GM21717 (cell line): ENCODE measurements at regions not wholly inside any gene's neighbourhood (a gene's known extent, or its start where the extent isn't known, plus 50 kb on each side); places are given as distances from the start of the nearest gene placed in this dataset.

Experiments
- ATAC-seq: cut with Tn5 transposase; IDR thresholded peaks from one replicate; pipeline ENCODE4 v1.9.1; 2021; ENCODE audit warnings: mild to moderate bottlenecking, moderate library complexity; ENCODE audit not compliant: unreplicated experiment

- ATAC-seq, result no peak
Measured at GRCh38 chr2:53452400-53452799, 315.2 kb upstream of the CHAC2 start.

DNA sequence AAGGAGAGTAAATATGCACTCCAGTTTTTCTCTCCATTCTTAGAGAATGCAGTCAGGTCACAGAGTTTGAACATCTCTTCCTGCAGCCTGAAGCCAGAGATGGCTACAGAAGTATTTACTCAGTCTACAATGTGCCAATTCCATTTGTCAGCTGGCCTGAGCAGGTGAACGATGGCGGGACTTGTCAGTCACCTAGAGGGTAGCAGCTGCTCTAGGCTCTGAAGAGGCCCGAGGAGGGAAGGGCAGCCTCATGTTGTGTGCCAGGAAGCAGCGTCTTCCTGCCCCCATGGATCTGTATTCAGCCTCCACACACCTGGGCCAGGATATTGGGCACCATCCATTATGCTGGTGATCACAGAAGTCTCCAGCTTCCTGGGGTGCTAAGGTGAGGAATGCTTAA, 316.7 kb upstream of the CHAC2 start:
- ATAC-seq, result no peak

DNA sequence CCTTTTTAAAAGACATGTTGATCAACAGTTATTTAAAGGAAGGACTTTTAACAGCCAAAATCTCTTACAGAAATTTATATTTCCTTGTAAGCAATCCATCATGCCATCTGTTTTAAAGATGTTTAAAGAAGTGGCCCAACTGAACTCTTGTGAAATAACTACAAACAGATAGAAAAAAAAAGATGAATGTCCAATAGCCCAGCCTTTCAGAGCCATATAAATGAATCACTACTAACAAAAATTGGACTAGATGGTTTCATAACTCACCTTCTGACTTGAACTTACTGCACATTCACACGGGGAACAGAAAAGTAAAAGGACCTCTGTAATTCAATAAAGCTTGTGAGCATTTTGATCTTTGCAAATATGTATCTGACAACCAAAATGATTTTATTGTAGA, 319.0 kb upstream of the CHAC2 start:
- ATAC-seq, result no peak

- no peak for ATAC-seq
Measured at GRCh38 chr2:53448086-53448485, 319.5 kb upstream of the CHAC2 start.

GRCh38 chr2:53445383-53446070, 322.1 kb upstream of the CHAC2 start:
- ATAC-seq, result peak; percentile 85

GRCh38 chr2:53442783-53443182, 324.8 kb upstream of the CHAC2 start:
- no peak for ATAC-seq

DNA sequence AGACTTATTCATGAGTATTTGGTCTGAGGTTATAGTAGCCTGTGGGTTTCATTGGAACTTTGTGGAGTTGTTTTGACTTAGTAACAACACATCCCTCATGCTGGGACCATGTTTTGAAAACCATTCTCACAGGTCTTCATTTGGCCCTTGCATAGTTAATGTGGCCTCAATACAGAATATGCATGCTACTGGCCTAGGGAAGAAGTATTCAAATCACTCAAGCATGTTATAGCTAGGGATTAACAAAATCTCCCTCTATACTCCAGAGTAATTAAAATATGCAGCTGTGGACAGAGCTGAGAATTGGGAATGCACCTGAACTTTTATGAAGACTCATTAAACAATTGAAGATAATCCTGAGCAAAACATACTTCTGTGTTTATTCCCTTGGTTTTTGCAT, 325.5 kb upstream of the CHAC2 start:
- no peak for ATAC-seq

DNA sequence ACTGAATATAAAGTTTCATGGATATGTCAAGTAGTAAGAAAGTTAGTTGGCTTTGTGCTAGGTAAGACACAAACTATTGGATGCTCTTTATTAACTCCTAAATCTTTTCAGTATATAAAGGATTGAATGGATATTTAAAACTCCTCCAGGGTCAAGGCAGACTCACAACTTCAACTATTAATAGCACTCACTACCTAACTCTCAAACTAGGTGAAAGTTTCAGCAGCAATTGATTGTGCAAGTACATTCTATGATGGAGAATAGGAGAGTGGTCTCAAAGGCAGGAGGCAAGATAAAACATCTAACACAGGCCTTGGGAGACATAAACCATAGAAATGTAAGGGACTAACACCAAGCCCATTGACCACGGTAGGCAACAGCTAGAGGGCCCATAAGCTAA, 328.9 kb upstream of the CHAC2 start:
- ATAC-seq, result no peak

- no peak for ATAC-seq
Measured at GRCh38 chr2:53438100-53438499, 329.5 kb upstream of the CHAC2 start.

GRCh38 chr2:53437371-53437770, 330.2 kb upstream of the CHAC2 start:
- ATAC-seq, result no peak

- no peak for ATAC-seq
Measured at GRCh38 chr2:53436882-53437281, 330.7 kb upstream of the CHAC2 start.

DNA sequence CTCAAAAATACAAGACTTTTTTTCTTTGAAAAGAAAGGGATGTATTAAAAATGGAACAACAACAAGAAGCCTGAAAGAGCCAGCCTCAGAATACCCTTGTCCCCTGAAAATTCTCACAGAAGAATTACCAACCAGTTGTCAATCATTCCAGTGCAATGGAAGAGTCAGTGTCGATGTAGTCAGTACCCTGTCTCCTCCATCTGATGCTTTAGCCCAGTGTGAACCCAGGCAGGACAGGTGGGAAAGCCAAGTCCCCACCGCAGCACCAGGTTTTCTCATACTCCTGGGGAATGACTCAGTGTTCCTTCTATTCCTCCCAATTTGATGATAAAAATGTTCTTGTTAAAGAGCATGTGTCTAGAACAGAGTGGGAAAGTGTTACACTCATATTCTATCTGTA, 332.0 kb upstream of the CHAC2 start:
- ATAC-seq, result no peak

DNA sequence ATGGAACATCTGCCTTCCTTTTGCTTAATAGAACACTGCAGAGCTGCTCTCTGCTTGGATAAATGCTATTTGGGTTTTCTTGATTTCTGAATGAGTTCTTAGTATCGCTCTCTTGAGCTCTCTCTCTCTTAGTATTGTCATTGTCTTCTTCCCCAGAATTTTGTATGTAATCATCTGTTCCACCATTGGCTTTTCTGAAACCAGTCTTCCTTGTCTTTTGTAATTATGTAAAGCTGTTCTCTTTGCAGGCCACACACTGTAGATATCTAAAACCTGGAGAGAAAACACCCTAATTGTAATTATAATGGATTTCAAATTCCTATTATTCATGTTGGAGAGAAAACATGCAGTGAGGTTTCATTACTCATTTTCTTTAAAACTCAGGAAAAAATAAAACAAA, 333.1 kb upstream of the CHAC2 start:
- no peak for ATAC-seq

DNA sequence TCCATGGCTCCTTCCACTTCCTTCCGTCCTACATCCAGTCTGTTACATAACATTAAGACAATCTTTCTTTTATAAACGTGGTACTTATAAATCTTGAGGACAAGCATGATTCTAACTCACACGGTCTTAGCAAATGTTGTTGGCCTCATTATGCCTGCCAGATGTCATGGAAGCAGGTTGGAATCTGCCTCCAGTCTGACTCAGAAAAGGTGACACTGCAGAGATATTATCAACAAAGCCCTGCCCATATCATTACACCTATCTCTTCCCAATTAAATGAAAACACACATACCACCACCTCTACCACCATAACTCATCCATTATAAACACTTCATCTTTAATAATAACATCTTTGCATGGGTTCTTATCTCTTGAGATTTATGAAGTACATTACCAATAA, 334.7 kb upstream of the CHAC2 start:
- ATAC-seq, result no peak

- no peak for ATAC-seq
Measured at GRCh38 chr2:53429901-53430300, 337.7 kb upstream of the CHAC2 start.

DNA sequence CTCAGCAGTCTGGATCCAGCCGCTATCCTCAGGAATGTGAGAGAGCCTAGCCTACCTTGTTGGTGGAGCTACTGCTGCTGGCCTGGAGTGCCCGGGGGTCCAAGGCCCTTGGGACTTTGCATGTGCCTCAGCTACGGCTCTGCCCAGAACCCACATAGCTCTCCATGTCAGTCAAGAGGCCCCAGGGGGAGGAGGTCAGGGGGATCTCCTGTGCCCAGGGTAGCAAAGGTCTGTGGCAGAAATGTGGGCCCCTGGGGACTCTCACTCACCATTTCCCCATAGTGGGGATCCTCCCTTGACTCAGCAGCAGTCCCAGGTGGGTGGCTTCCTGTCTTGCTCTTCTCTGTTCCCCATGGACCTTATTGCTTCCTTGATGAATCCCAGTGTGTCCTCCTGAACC, 342.7 kb upstream of the CHAC2 start:
- peak; percentile 65 for ATAC-seq

- no peak for ATAC-seq
Measured at GRCh38 chr2:53423465-53423864, 344.1 kb upstream of the CHAC2 start.

- ATAC-seq, result peak; percentile 67
Measured at GRCh38 chr2:53422979-53423378, 344.6 kb upstream of the CHAC2 start.

DNA sequence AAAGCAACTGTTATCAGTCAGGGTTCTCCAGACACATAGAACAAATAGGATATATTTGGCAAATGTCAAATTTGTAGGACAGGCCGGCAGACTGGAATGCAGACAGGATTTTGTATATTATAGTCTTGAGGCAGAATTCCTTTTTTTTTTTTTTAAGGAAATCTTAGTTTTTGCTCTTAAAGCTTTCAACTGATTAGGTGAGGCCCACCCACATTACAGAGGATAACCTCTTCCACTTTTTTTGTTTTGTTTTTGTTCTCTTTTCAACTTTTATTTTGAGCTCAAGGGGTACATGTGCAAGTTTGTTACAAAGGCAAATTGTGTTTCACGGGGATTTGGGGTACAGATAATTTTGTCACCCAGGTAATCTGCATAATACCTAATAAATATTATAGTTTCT, 350.2 kb upstream of the CHAC2 start:
- no peak for ATAC-seq

- ATAC-seq, result no peak
Measured at GRCh38 chr2:53407363-53408080, 360.1 kb upstream of the CHAC2 start.

DNA sequence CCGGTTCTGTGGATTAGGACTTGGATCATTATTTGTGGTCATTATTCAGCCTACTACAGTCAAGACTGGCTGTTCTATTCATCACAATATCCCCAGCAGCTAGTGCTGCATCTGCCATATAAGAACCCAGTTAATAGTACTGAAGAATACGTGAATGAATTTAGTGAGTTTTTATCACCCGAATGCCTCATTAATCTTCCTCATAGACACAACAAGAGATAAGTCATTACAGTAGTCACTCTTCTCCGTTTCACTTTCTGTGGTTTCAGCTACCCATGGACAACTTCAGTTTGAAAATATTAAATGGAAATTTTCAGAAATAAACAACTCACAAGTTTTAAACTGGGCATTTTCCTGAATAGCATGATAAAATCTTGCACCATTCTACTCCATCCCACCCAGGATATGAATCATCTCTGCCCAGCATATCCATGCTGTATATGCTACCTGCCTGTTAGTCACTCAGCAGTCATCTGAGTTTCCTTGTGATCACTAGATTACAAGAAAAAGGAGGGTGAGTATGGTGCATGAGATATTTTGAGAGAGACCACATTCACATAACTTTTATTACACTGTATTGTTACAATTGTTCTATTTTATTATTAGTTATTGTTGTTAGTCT, 363.7 kb upstream of the CHAC2 start:
- ATAC-seq, result peak; percentile 67

GRCh38 chr2:53397085-53397484, 370.5 kb upstream of the CHAC2 start:
- ATAC-seq, result no peak
